ENCODE measurements at regions not wholly inside any gene's neighbourhood (a gene's known extent, or its start where the extent isn't known, plus 50 kb on each side); places are given as distances from the start of the nearest gene placed in this dataset.
"Not testable (repeated sequence)": the region's sequence is repeated elsewhere in the genome, so short reads cannot be mapped to it uniquely, and the experiment has no call there.

DNA sequence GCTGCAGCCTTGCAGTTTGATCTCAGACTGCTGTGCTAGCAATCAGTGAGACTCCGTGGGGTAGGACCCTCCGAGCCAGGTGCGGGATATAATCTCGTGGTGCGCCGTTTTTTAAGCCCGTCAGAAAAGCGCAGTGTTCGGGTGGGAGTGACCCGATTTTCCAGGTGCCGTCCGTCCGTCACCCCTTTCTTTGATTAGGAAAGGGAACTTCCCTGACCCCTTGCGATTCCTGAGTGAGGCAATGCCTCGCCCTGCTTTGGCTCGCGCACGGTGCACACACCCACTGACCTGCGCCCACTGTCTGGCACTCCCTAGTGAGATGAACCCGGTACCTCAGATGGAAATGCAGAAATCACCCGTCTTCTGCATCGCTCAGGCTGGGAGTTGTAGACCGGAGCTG is 203.2 kb downstream of the SNCAIP start:
- not testable (repeated sequence) for H3K36me3 Mint-ChIP-seq (ENCODE audit: insufficient read depth); H3K4me1 Mint-ChIP-seq (ENCODE audit: low read depth); H3K27ac Mint-ChIP-seq; DNase-seq (ENCODE audit: low spot score, unreplicated experiment); H3K9me3 Mint-ChIP-seq (ENCODE audit: low read depth); H3K4me3 Mint-ChIP-seq (ENCODE audit: low read depth); H3K27me3 Mint-ChIP-seq

DNA sequence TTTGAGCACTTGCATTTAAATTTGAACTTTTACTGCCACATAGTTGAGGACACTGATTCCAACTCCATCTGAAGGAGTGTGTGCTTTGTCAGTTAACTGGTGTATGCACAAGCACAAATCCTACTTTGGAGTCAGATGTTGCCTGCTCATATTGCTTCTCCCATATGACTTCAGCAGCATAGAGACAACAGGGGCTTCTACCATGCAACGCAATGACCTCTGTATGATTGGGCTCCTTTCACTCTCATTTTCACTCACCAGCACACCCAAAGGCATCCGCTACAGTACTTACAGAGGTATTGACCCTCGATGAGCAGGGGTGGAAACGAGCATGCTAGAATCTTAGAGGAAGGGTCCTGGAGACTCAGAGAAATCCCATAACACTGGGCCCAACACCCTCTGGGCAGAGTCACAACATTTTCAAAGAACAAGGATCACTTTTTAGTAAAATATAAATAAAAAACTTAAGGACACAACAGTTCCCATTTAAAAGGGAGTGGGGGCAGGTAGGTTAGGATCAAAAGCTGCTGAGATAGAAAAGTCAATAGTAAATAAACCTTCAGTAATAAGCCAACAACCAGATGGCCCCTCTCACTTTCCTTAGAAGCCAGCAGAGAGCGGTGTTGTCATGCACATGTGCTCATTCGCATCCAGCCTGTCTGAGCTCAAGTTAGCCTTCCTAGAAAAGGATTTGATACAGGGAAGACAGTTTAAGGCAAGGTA is 203.8 kb downstream of the SNCAIP start:
- Mint-ChIP-seq H3K9me3 (ENCODE audit: low read depth) (no peaks in the 10 kb centered on the region), H3K4me3 (ENCODE audit: low read depth) (no peak overlapping the region), H3K4me1 (ENCODE audit: low read depth) (no peaks in the 10 kb centered on the region), H3K36me3 (ENCODE audit: insufficient read depth) (no peaks in the 10 kb centered on the region), H3K27ac (no peak overlapping the region), H3K27me3 (peaks cover 13% of the 10 kb centered on the region)
- DNase-seq (ENCODE audit: low spot score, unreplicated experiment): peak; percentile 16
- TF ChIP-seq, protein P1, sequence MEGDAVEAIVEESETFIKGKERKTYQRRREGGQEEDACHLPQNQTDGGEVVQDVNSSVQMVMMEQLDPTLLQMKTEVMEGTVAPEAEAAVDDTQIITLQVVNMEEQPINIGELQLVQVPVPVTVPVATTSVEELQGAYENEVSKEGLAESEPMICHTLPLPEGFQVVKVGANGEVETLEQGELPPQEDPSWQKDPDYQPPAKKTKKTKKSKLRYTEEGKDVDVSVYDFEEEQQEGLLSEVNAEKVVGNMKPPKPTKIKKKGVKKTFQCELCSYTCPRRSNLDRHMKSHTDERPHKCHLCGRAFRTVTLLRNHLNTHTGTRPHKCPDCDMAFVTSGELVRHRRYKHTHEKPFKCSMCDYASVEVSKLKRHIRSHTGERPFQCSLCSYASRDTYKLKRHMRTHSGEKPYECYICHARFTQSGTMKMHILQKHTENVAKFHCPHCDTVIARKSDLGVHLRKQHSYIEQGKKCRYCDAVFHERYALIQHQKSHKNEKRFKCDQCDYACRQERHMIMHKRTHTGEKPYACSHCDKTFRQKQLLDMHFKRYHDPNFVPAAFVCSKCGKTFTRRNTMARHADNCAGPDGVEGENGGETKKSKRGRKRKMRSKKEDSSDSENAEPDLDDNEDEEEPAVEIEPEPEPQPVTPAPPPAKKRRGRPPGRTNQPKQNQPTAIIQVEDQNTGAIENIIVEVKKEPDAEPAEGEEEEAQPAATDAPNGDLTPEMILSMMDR (IDR thresholded peaks at IDR 0.05; ENCODE audit: unreplicated experiment): peak; percentile 87

DNA sequence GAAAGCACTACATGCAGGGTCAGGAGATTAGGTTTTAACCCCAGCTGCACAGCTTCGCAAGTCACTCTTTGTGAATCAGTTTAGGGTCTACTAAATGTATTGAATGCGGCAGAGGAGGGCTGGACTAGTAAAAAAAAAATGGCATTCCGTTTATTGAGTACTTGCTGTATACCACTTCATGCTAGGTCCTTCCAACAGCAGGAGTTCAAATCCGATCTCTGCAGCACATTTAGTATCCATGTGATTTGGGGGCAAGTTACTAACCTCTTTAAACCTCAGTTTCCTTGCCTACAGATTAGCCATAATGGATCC is 204.4 kb downstream of the SNCAIP start:
- Mint-ChIP-seq H3K27me3 (peaks cover 13% of the 10 kb centered on the region), H3K27ac (no peak overlapping the region), H3K4me1 (ENCODE audit: low read depth) (no peaks in the 10 kb centered on the region), H3K36me3 (ENCODE audit: insufficient read depth) (no peaks in the 10 kb centered on the region), H3K4me3 (ENCODE audit: low read depth) (no peak overlapping the region), H3K9me3 (ENCODE audit: low read depth) (no peaks in the 10 kb centered on the region)
- TF ChIP-seq, protein P1 (IDR thresholded peaks at IDR 0.05; ENCODE audit: unreplicated experiment): no peak
- DNase-seq (ENCODE audit: low spot score, unreplicated experiment): no peak

DNA sequence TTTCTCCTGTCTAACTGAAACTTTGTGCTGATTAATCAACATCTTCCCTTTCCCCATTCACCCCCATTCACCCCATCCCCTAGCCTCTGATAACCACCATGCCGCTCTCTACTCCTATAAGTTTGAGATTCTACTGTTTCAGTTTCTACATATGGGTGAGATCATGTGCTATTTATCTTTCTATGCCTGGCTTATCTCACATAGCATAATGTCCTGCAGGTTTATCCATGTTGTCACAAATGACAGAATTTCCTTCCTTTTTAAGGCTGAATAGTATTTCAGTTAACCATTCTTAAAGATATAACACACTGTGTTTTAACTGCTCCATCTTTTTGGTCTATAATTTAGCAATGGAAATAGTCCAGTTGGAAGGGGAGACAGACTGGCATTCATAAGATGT is 205.1 kb downstream of the SNCAIP start:
- Mint-ChIP-seq H3K27ac (no peak overlapping the region), H3K36me3 (ENCODE audit: insufficient read depth) (no peaks in the 10 kb centered on the region), H3K4me3 (ENCODE audit: low read depth) (no peak overlapping the region), H3K27me3 (peaks cover 13% of the 10 kb centered on the region), H3K9me3 (ENCODE audit: low read depth) (no peaks in the 10 kb centered on the region), H3K4me1 (ENCODE audit: low read depth) (no peaks in the 10 kb centered on the region)
- DNase-seq (ENCODE audit: low spot score, unreplicated experiment): no peak
- TF ChIP-seq, protein P1 (IDR thresholded peaks at IDR 0.05; ENCODE audit: unreplicated experiment): no peak

DNA sequence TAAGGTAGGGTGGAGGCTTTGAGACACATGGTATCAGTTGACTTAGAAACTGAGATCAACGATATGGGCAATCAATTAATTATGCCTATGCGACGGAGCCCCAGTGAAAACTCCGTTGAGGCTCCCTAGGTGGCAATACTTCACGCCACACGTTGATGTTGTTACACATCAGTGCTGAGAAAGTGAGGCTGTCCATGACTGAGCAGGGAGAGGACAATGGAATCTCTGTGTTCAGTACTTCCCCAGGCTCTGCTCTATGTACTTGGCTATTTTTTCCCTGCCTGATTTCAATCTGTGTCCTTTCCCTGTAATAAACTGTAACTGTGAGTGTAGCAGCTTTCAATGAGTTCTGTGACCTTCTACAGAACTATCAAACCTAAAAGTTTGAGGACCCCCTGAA is 211.7 kb downstream of the SNCAIP start:
- no peak for DNase-seq (ENCODE audit: low spot score, unreplicated experiment)
- no peak overlapping the region for H3K27ac Mint-ChIP-seq
- peaks cover 3% of the 10 kb centered on the region for H3K9me3 Mint-ChIP-seq (ENCODE audit: low read depth)
- H3K4me3 Mint-ChIP-seq (ENCODE audit: low read depth): no peak overlapping the region
- H3K36me3 Mint-ChIP-seq (ENCODE audit: insufficient read depth): no peaks in the 10 kb centered on the region
- H3K4me1 Mint-ChIP-seq (ENCODE audit: low read depth): peaks cover 2% of the 10 kb centered on the region
- TF ChIP-seq, protein P1 (IDR thresholded peaks at IDR 0.05; ENCODE audit: unreplicated experiment): no peak
- peaks cover 6% of the 10 kb centered on the region for H3K27me3 Mint-ChIP-seq

DNA sequence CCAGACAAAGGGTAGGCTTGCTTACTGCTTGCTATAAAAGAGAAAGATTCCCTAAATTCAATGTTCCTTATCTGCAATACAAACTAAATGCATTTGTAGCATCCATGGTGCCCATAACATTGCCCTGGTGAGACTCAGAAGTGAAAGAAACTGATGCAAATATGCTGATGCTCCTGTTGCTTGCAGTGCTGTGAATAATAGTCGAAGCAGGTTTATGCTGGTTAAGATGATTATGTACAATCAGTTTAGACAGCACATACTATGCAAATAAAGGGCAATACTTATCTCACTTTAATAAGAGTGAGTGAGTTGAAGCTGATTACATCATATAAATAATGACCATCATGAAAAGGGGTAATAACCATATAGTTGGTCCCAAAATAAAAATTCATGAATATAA is 215.5 kb downstream of the SNCAIP start:
- Mint-ChIP-seq H3K36me3 (ENCODE audit: insufficient read depth) (no peaks in the 10 kb centered on the region), H3K27me3 (no peaks in the 10 kb centered on the region)

More for the DNA sequence above, 215.5 kb downstream of the SNCAIP start:
- Mint-ChIP-seq H3K4me3 (ENCODE audit: low read depth) (no peak overlapping the region), H3K9me3 (ENCODE audit: low read depth) (peaks cover 3% of the 10 kb centered on the region), H3K4me1 (ENCODE audit: low read depth) (peaks cover 10% of the 10 kb centered on the region), H3K27ac (no peak overlapping the region)
- DNase-seq (ENCODE audit: low spot score, unreplicated experiment): no peak
- TF ChIP-seq, protein P1 (IDR thresholded peaks at IDR 0.05; ENCODE audit: unreplicated experiment): no peak

Measured in progenitor cell of endocrine pancreas (in vitro differentiated cells).